ENCODE measurements at regions not wholly inside any gene's neighbourhood (a gene's known extent, or its start where the extent isn't known, plus 50 kb on each side); places are given as distances from the start of the nearest gene placed in this dataset.

DNA sequence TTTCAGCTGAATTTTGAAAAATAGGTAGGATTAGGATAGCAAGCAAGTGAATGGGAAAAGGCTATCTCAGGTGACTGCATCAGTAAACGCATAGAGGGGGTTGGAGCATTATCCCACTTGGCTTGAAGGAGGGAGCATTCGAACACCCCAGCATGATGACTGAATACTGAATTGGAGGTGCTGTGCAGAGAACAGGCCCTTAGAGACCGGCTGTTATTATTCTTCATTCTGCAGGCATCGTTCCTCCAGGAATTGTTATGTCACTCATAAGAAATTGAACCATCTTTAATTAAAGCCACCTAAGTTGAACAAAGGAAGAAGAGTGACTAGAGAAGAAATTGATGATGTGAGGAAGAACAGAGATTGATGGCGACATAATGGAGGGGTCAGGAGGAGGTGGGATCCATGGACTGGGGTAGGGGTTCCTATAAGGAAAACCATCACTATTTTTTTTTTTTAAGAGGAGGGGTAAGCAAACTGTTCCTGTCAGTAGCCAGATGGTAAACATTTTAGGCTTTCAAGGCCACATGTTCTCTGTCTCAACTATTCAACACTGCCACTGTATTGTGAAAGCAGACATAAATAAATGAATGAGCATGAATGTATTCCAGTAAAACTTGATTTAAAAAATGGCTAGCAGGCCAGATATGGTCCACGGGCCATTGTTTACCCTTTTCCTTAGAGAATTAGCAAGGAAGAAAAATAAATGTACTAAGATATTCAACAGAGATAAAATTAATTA is 264.7 kb upstream of the TAC1 start:
- no peak overlapping the region for H3K4me3 ChIP-seq
- no peaks in the 10 kb centered on the region for H3K27me3 ChIP-seq
- DNase-seq, result no peak
- TF ChIP-seq, protein P1, sequence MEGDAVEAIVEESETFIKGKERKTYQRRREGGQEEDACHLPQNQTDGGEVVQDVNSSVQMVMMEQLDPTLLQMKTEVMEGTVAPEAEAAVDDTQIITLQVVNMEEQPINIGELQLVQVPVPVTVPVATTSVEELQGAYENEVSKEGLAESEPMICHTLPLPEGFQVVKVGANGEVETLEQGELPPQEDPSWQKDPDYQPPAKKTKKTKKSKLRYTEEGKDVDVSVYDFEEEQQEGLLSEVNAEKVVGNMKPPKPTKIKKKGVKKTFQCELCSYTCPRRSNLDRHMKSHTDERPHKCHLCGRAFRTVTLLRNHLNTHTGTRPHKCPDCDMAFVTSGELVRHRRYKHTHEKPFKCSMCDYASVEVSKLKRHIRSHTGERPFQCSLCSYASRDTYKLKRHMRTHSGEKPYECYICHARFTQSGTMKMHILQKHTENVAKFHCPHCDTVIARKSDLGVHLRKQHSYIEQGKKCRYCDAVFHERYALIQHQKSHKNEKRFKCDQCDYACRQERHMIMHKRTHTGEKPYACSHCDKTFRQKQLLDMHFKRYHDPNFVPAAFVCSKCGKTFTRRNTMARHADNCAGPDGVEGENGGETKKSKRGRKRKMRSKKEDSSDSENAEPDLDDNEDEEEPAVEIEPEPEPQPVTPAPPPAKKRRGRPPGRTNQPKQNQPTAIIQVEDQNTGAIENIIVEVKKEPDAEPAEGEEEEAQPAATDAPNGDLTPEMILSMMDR (IDR thresholded peaks at IDR 0.05), result no peak
- no peak overlapping the region for H3K27ac ChIP-seq
- ATAC-seq, result no peak
- intact Hi-C loops (cut with DNase I), result no loop called here
- H3K4me1 ChIP-seq, result no peaks in the 10 kb centered on the region
- peaks cover 0 to 5% (median 0%) of the 10 kb centered on the region in 11 donors for H3K9me3 ChIP-seq
- WGBS, 2 donors, result 58 to 59% methylated on average over 6 of the region's 6 CpGs
- no peaks in the 10 kb centered on the region for H3K36me3 ChIP-seq

DNA sequence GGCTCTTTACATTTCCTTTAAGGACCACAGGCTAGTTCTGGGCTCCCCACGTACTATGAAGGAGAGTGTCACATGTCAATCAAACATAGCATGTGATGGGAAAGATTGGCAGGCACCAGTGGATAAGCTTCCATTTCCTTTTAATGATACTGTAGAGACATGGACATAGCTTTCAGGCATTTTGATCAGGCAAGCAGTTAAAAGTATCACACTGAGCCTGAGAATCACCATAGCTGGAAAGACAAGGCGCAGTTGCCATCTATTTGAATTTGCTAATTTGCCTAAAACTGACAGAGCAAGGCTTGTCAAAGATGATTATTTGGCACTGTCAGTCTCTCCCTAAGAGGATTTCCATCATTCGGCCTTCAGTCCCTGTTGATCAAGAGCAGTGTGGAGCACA is 263.4 kb upstream of the TAC1 start:
- TF ChIP-seq, protein P1 (IDR thresholded peaks at IDR 0.05), result no peak
- intact Hi-C loops (cut with DNase I), result no loop called here
- H3K36me3 ChIP-seq, result no peaks in the 10 kb centered on the region
- ATAC-seq (no peak), DNase-seq (no peak)
- no peaks in the 10 kb centered on the region for H3K27me3 ChIP-seq
- no peaks in the 10 kb centered on the region for H3K4me1 ChIP-seq
- H3K4me3 ChIP-seq, result no peak overlapping the region
- WGBS, 2 donors, result 71 to 78% methylated on average over 3 of the region's 3 CpGs
- no peak overlapping the region for H3K27ac ChIP-seq
- no peaks in the 10 kb centered on the region for H3K9me3 ChIP-seq

GRCh38 chr7:97470726-97471125 is 261.2 kb upstream of the TAC1 start:
- no peaks in the 10 kb centered on the region for H3K36me3 ChIP-seq
- H3K4me3 ChIP-seq, result no peak overlapping the region
- no peaks in the 10 kb centered on the region for H3K27me3 ChIP-seq
- no peak for DNase-seq
- WGBS, 2 donors, result 71 to 75% methylated on average over 5 of the region's 5 CpGs
- H3K4me1 ChIP-seq, result no peaks in the 10 kb centered on the region
- H3K9me3 ChIP-seq, result no peaks in the 10 kb centered on the region
- H3K27ac ChIP-seq, result no peak overlapping the region
- intact Hi-C loops (cut with DNase I), result no loop called here
- TF ChIP-seq, protein P1 (IDR thresholded peaks at IDR 0.05), result no peak
- no peak for ATAC-seq

GRCh38 chr7:97471491-97471890 is 260.4 kb upstream of the TAC1 start:
- ATAC-seq, result no peak
- no peak overlapping the region for H3K27ac ChIP-seq
- no peaks in the 10 kb centered on the region for H3K4me1 ChIP-seq
- no peaks in the 10 kb centered on the region for H3K36me3 ChIP-seq
- H3K4me3 ChIP-seq, result no peak overlapping the region
- WGBS, 2 donors, result 57 to 58% methylated on average over 3 of the region's 3 CpGs
- intact Hi-C loops (cut with DNase I), result no loop called here
- no peaks in the 10 kb centered on the region for H3K9me3 ChIP-seq
- TF ChIP-seq, protein P1 (IDR thresholded peaks at IDR 0.05), result no peak
- H3K27me3 ChIP-seq, result no peaks in the 10 kb centered on the region
- no peak for DNase-seq
